ENCODE measurements at regions not wholly inside any gene's neighbourhood (a gene's known extent, or its start where the extent isn't known, plus 50 kb on each side); places are given as distances from the start of the nearest gene placed in this dataset.

DNA sequence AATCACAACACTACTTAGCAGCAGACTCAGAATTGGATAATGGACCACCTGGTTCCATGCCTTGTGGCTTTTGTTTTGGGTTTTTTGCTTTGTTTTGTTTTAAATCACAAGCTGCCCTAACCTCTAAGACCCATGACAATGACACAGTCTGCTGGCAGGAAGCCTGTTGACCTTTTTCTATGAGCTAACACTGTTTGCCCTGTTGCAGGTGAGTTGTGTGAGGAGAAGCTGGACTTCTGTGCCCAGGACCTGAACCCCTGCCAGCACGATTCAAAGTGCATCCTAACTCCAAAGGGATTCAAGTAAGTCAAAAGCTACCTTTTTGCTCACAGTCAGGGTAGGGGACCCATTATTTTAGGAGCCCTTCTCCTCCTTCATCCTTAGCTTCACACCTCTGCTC is 110.8 kb upstream of the PACRGL start:
- Histone ChIP-seq H3K4me3 (replicated peaks in 1 of 3; ENCODE audit: insufficient read depth in 1 of 3, low read depth in 1 of 3, low read length in 3 of 3) (no peak overlapping the region), H3K9ac (replicated peaks; ENCODE audit: extremely low read depth, insufficient read depth, low read length) (no peak overlapping the region), H4K20me1 (replicated peaks; ENCODE audit: control insufficient read depth, extremely low read depth, insufficient read depth, low read length) (no peaks in the 10 kb centered on the region), H3K9me3 (replicated peaks; ENCODE audit: control insufficient read depth, insufficient read depth, low read length) (no peaks in the 10 kb centered on the region), H3K79me2 (ENCODE audit: control insufficient read depth, insufficient read depth, low read length) (no peaks in the 10 kb centered on the region), H3K4me1 (ENCODE audit: control insufficient read depth, extremely low read depth, insufficient read depth, low read length) (no peaks in the 10 kb centered on the region), H3K27ac (ENCODE audit: insufficient read depth, low read depth, low read length) (no peak overlapping the region), H3K36me3 (ENCODE audit: control insufficient read depth in 2 of 2, extremely low read depth in 1 of 2, insufficient read depth in 2 of 2, low read length in 2 of 2) (no peaks in the 10 kb centered on the region), H3K4me2 (ENCODE audit: insufficient read depth, low read length) (no peak overlapping the region), H3K27me3 (ENCODE audit: control insufficient read depth in 2 of 2, insufficient read depth in 2 of 2, low read length in 2 of 2) (no peaks in the 10 kb centered on the region), H3K9me1 (replicated peaks; ENCODE audit: control insufficient read depth, extremely low read depth, insufficient read depth, low read length) (no peaks in the 10 kb centered on the region), H2AFZ (ENCODE audit: low read depth, low read length) (no peak overlapping the region)
- dilution Hi-C loops (cut with MboI; ENCODE audit: extremely low pct_ligation_motif_present, low sequenced_read_pairs) (no loop called here), intact Hi-C loops (cut with micrococcal nuclease) (no loop called here)
- ChIA-PET POLR2A (no interaction called here), CTCF (no interaction called here)
- no TSS peak for BruUV-seq (replicated peaks)
- peak; percentile 12 for DNase-seq (ENCODE audit: low read depth, low spot score)
- FAIRE-seq: no peak
- no peak for TF ChIP-seq POLR2AphosphoS5 (IDR thresholded peaks at IDR 0.05; ENCODE audit: insufficient read depth, low read depth, low read length)
- TF ChIP-seq MYC (IDR thresholded peaks at IDR 0.05; ENCODE audit: low read depth, low read length): no peak
- no peak for TF ChIP-seq EZH2 (IDR thresholded peaks at IDR 0.05; ENCODE audit: borderline replicate concordance, low read depth, low read length, severe bottlenecking)
- no peak for TF ChIP-seq JUN (IDR thresholded peaks at IDR 0.05; ENCODE audit: borderline replicate concordance, insufficient read depth, insufficient read length, low read depth)
- no peak for TF ChIP-seq GATA2 (IDR thresholded peaks at IDR 0.05; ENCODE audit: insufficient read depth, insufficient read length, low read depth, low read length)
- no peak for TF ChIP-seq FOS (IDR thresholded peaks at IDR 0.05; ENCODE audit: borderline replicate concordance, insufficient read depth, low read length)
- TF ChIP-seq, protein P1, sequence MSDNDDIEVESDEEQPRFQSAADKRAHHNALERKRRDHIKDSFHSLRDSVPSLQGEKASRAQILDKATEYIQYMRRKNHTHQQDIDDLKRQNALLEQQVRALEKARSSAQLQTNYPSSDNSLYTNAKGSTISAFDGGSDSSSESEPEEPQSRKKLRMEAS (IDR thresholded peaks at IDR 0.05; ENCODE audit: insufficient read depth, insufficient read length): no peak
- no peak for TF ChIP-seq POLR2A (IDR thresholded peaks at IDR 0.05; ENCODE audit: low read depth, low read length)
- TF ChIP-seq, protein P2, sequence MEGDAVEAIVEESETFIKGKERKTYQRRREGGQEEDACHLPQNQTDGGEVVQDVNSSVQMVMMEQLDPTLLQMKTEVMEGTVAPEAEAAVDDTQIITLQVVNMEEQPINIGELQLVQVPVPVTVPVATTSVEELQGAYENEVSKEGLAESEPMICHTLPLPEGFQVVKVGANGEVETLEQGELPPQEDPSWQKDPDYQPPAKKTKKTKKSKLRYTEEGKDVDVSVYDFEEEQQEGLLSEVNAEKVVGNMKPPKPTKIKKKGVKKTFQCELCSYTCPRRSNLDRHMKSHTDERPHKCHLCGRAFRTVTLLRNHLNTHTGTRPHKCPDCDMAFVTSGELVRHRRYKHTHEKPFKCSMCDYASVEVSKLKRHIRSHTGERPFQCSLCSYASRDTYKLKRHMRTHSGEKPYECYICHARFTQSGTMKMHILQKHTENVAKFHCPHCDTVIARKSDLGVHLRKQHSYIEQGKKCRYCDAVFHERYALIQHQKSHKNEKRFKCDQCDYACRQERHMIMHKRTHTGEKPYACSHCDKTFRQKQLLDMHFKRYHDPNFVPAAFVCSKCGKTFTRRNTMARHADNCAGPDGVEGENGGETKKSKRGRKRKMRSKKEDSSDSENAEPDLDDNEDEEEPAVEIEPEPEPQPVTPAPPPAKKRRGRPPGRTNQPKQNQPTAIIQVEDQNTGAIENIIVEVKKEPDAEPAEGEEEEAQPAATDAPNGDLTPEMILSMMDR (IDR thresholded peaks at IDR 0.05; ENCODE audit: extremely low read depth in 1 of 2, insufficient read depth in 1 of 2, low read depth in 1 of 2, low read length in 2 of 2): no peak

Measured in endothelial cell of umbilical vein (primary cell).